ENCODE measurements at regions not wholly inside any gene's neighbourhood (a gene's known extent, or its start where the extent isn't known, plus 50 kb on each side); places are given as distances from the start of the nearest gene placed in this dataset.

DNA sequence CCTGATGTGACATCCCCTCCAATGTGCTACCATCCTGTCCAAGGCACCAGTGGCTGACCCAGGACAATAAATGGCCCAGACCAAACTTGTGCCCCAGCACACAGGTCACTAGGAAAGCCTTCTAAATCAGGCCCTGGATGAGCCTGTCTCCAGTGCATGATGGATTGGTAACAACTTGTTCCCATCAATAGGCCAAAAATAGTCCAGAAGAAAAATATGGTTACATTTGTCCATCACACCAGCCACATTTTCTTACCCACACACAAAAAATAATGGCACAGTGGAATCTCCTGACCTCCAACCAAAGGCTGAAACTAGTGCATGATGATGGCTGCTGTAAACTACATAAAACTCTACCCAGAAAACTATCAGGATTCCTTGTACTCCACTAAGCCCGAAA lies 228.4 kb downstream of the SPTSSA start:
- Histone ChIP-seq H4K91ac (ENCODE audit: low read length) (no peak overlapping the region), H3K27ac (ENCODE audit: low read length, poor library complexity, severe bottlenecking) (no peak overlapping the region), H3K14ac (ENCODE audit: low read length in 2 of 2) (no peak overlapping the region), H2BK12ac (ENCODE audit: low read length in 2 of 2) (no peak overlapping the region), H3K9me3 (ENCODE audit: control insufficient read depth, low read length) (no peaks in the 10 kb centered on the region), H3K4ac (ENCODE audit: low read depth in 1 of 2, low read length in 2 of 2) (no peak overlapping the region), H4K8ac (ENCODE audit: low read length) (no peak overlapping the region), H3K36me3 (ENCODE audit: control insufficient read depth in 1 of 2, insufficient read depth in 2 of 2, low read depth in 1 of 2, low read length in 2 of 2) (no peaks in the 10 kb centered on the region), H3K9ac (ENCODE audit: low read length) (no peak overlapping the region), H3K4me2 (ENCODE audit: low read length, poor library complexity, severe bottlenecking) (no peak overlapping the region), H3K4me3 (ENCODE audit: insufficient read depth in 1 of 2, low read depth in 1 of 2, low read length in 2 of 2) (no peak overlapping the region), H3K27me3 (ENCODE audit: control insufficient read depth in 1 of 2, insufficient read depth in 1 of 2, low read length in 2 of 2) (peaks cover 0 to 5% of the 10 kb centered on the region in 2 experiments), H3K18ac (ENCODE audit: low read depth in 1 of 2, low read length in 2 of 2) (no peak overlapping the region), H2BK120ac (ENCODE audit: low read depth, low read length) (no peak overlapping the region), H2BK15ac (ENCODE audit: low read depth, poor library complexity, severe bottlenecking) (no peak overlapping the region), H2AFZ (ENCODE audit: low read depth, low read length) (no peak overlapping the region), H2BK5ac (ENCODE audit: low read depth, low read length, poor library complexity, severe bottlenecking) (no peak overlapping the region), H3K23ac (ENCODE audit: low read length in 2 of 2) (no peak overlapping the region), H3K79me1 (replicated peaks; ENCODE audit: low read length, poor library complexity, severe bottlenecking) (no peaks in the 10 kb centered on the region), H2AK5ac (ENCODE audit: low read length, severe bottlenecking) (no peak overlapping the region), H3K4me1 (ENCODE audit: control insufficient read depth, insufficient read depth, low read depth, low read length) (no peaks in the 10 kb centered on the region)
- 85% methylated on average over 1 of the region's 1 CpG for WGBS
- DNase-seq = no peak

DNA sequence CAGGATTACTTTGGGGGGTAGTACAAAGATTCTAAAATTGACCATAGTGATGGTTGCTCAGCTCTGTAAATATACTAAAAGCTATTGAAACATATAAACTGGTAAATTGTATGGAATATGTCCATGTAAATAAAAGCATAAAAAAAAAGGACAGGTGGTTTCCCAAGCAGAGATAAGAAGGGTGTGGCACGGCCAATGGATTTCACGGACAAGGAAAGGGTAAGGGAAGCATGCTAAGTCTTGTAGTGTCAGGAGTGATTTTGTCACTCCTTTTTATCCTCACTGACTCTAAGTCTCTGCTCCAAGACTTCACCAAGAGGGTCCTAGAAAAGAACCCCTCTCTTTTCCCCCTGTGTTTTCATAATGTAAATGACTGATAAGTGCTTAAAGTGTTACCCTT lies 229.2 kb downstream of the SPTSSA start:
- Histone ChIP-seq H3K36me3 (ENCODE audit: control insufficient read depth in 1 of 2, insufficient read depth in 2 of 2, low read depth in 1 of 2, low read length in 2 of 2) (no peaks in the 10 kb centered on the region), H2BK12ac (ENCODE audit: low read length in 2 of 2) (no peak overlapping the region), H3K9ac (ENCODE audit: low read length) (no peak overlapping the region), H2AFZ (ENCODE audit: low read depth, low read length) (no peak overlapping the region), H3K4ac (ENCODE audit: low read depth in 1 of 2, low read length in 2 of 2) (no peak overlapping the region), H3K27me3 (ENCODE audit: control insufficient read depth in 1 of 2, insufficient read depth in 1 of 2, low read length in 2 of 2) (peaks cover 0 to 7% of the 10 kb centered on the region in 2 experiments), H3K27ac (ENCODE audit: low read length, poor library complexity, severe bottlenecking) (no peak overlapping the region), H2AK5ac (ENCODE audit: low read length, severe bottlenecking) (no peak overlapping the region), H3K18ac (ENCODE audit: low read depth in 1 of 2, low read length in 2 of 2) (no peak overlapping the region), H3K4me2 (ENCODE audit: low read length, poor library complexity, severe bottlenecking) (no peak overlapping the region), H4K8ac (ENCODE audit: low read length) (no peak overlapping the region), H3K23ac (ENCODE audit: low read length in 2 of 2) (no peak overlapping the region), H2BK120ac (ENCODE audit: low read depth, low read length) (no peak overlapping the region), H3K4me3 (ENCODE audit: insufficient read depth in 1 of 2, low read depth in 1 of 2, low read length in 2 of 2) (no peak overlapping the region), H3K79me1 (replicated peaks; ENCODE audit: low read length, poor library complexity, severe bottlenecking) (no peaks in the 10 kb centered on the region), H4K91ac (ENCODE audit: low read length) (no peak overlapping the region), H3K14ac (ENCODE audit: low read length in 2 of 2) (no peak overlapping the region), H2BK15ac (ENCODE audit: low read depth, poor library complexity, severe bottlenecking) (no peak overlapping the region), H2BK5ac (ENCODE audit: low read depth, low read length, poor library complexity, severe bottlenecking) (no peak overlapping the region), H3K9me3 (ENCODE audit: control insufficient read depth, low read length) (no peaks in the 10 kb centered on the region), H3K4me1 (ENCODE audit: control insufficient read depth, insufficient read depth, low read depth, low read length) (no peaks in the 10 kb centered on the region)
- DNase-seq = no peak
- WGBS = 100% methylated on average over 2 of the region's 2 CpGs

DNA sequence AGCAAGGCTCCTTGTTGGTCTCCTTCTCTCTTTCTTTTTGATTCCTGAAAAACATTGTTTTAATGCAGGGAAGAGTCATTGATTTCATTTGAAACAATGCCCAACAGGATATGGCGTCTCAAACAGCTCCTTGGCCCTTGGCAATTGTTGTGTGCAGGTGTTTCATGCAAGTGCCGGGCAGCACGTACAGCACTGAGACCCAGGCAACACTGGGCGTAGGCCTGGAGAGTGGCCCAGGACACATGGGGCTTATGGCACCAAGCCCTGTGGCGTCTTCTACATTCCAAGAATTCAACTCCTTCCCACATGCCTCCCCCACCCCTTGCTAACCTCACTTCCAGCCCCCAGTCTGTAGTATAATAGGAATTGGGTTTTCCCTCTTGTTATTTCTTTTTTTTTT lies 230.4 kb downstream of the SPTSSA start:
- Histone ChIP-seq H4K8ac (ENCODE audit: low read length) (no peak overlapping the region), H2BK12ac (ENCODE audit: low read length in 2 of 2) (no peak overlapping the region), H2BK120ac (ENCODE audit: low read depth, low read length) (no peak overlapping the region), H3K27me3 (ENCODE audit: control insufficient read depth in 1 of 2, insufficient read depth in 1 of 2, low read length in 2 of 2) (peaks cover 0 to 7% of the 10 kb centered on the region in 2 experiments), H3K4me3 (ENCODE audit: insufficient read depth in 1 of 2, low read depth in 1 of 2, low read length in 2 of 2) (no peak overlapping the region), H3K23ac (ENCODE audit: low read length in 2 of 2) (no peak overlapping the region), H3K27ac (ENCODE audit: low read length, poor library complexity, severe bottlenecking) (no peak overlapping the region), H3K36me3 (ENCODE audit: control insufficient read depth in 1 of 2, insufficient read depth in 2 of 2, low read depth in 1 of 2, low read length in 2 of 2) (no peaks in the 10 kb centered on the region), H2BK5ac (ENCODE audit: low read depth, low read length, poor library complexity, severe bottlenecking) (no peak overlapping the region), H3K9ac (ENCODE audit: low read length) (no peak overlapping the region), H2AFZ (ENCODE audit: low read depth, low read length) (no peak overlapping the region), H3K79me1 (replicated peaks; ENCODE audit: low read length, poor library complexity, severe bottlenecking) (no peaks in the 10 kb centered on the region), H3K4me1 (ENCODE audit: control insufficient read depth, insufficient read depth, low read depth, low read length) (no peaks in the 10 kb centered on the region), H2AK5ac (ENCODE audit: low read length, severe bottlenecking) (no peak overlapping the region), H4K91ac (ENCODE audit: low read length) (no peak overlapping the region), H3K18ac (ENCODE audit: low read depth in 1 of 2, low read length in 2 of 2) (no peak overlapping the region), H3K4me2 (ENCODE audit: low read length, poor library complexity, severe bottlenecking) (no peak overlapping the region), H3K14ac (ENCODE audit: low read length in 2 of 2) (peak overlapping the region in 1 of 2 experiments; percentile 9), H3K9me3 (ENCODE audit: control insufficient read depth, low read length) (no peaks in the 10 kb centered on the region), H3K4ac (ENCODE audit: low read depth in 1 of 2, low read length in 2 of 2) (no peak overlapping the region), H2BK15ac (ENCODE audit: low read depth, poor library complexity, severe bottlenecking) (peak overlapping the region; percentile 40)
- no peak for DNase-seq
- 97% methylated on average over 4 of the region's 5 CpGs for WGBS

DNA sequence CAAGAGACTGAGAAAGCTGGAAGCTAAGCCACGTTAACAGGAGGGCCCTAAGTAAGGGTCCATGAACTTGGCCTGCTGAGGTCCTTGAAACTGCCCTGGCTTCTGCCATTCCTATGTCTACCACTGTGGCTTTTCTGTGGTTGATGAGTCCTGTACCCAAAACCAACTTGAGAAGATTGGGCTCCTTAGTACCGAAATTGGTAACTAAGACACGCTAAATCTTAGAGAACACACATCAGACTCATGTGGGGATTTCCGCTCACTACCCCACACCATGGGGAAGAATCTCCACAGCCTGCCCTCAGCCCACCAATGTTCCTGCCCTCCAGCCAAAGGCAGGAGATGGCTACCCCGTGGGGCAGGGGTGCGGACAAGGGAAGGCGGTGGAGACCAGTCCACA lies 232.9 kb downstream of the SPTSSA start:
- H2BK120ac ChIP-seq (ENCODE audit: low read depth, low read length) = no peak overlapping the region

More for the DNA sequence above, 232.9 kb downstream of the SPTSSA start:
- H3K9ac ChIP-seq (ENCODE audit: low read length) = no peak overlapping the region
- no peak overlapping the region for H3K27ac ChIP-seq (ENCODE audit: low read length, poor library complexity, severe bottlenecking)
- peaks cover 0 to 7% of the 10 kb centered on the region in 2 experiments for H3K27me3 ChIP-seq (ENCODE audit: control insufficient read depth in 1 of 2, insufficient read depth in 1 of 2, low read length in 2 of 2)
- no peak overlapping the region for H2AK5ac ChIP-seq (ENCODE audit: low read length, severe bottlenecking)
- H2BK12ac ChIP-seq (ENCODE audit: low read length in 2 of 2) = no peak overlapping the region
- H3K4me1 ChIP-seq (ENCODE audit: control insufficient read depth, insufficient read depth, low read depth, low read length) = no peaks in the 10 kb centered on the region
- no peaks in the 10 kb centered on the region for H3K79me1 ChIP-seq (replicated peaks; ENCODE audit: low read length, poor library complexity, severe bottlenecking)
- H4K91ac ChIP-seq (ENCODE audit: low read length) = peak overlapping the region; percentile 4
- no peak overlapping the region for H3K4me2 ChIP-seq (ENCODE audit: low read length, poor library complexity, severe bottlenecking)
- H2BK5ac ChIP-seq (ENCODE audit: low read depth, low read length, poor library complexity, severe bottlenecking) = no peak overlapping the region
- no peak overlapping the region for H3K14ac ChIP-seq (ENCODE audit: low read length in 2 of 2)
- H3K18ac ChIP-seq (ENCODE audit: low read depth in 1 of 2, low read length in 2 of 2) = peak overlapping the region in 1 of 2 experiments; percentile 52
- no peak overlapping the region for H2AFZ ChIP-seq (ENCODE audit: low read depth, low read length)
- no peak for DNase-seq
- H3K4ac ChIP-seq (ENCODE audit: low read depth in 1 of 2, low read length in 2 of 2) = no peak overlapping the region
- H2BK15ac ChIP-seq (ENCODE audit: low read depth, poor library complexity, severe bottlenecking) = no peak overlapping the region
- H3K4me3 ChIP-seq (ENCODE audit: insufficient read depth in 1 of 2, low read depth in 1 of 2, low read length in 2 of 2) = no peak overlapping the region
- no peak overlapping the region for H3K23ac ChIP-seq (ENCODE audit: low read length in 2 of 2)
- 91% methylated on average over 5 of the region's 7 CpGs for WGBS
- no peak overlapping the region for H4K8ac ChIP-seq (ENCODE audit: low read length)
- no peaks in the 10 kb centered on the region for H3K36me3 ChIP-seq (ENCODE audit: control insufficient read depth in 1 of 2, insufficient read depth in 2 of 2, low read depth in 1 of 2, low read length in 2 of 2)
- no peaks in the 10 kb centered on the region for H3K9me3 ChIP-seq (ENCODE audit: control insufficient read depth, low read length)

Data from mesenchymal stem cell (in vitro differentiated cells and primary cell).